ENCODE measurements at regions not wholly inside any gene's neighbourhood (a gene's known extent, or its start where the extent isn't known, plus 50 kb on each side); places are given as distances from the start of the nearest gene placed in this dataset.

GRCh38 chr7:68858497-68858896 is 739.8 kb upstream of the AUTS2 start:
- CTCF ChIA-PET, result no interaction called here
- peaks cover 6 to 11% (median 8%) of the 10 kb centered on the region in 3 donors for H3K9me3 Mint-ChIP-seq
- no peaks in the 10 kb centered on the region for H3K27me3 Mint-ChIP-seq
- ATAC-seq (replicated peaks in 1 of 4), result no peak
- no peaks in the 10 kb centered on the region for H3K4me1 Mint-ChIP-seq
- no peak overlapping the region for H3K4me3 Mint-ChIP-seq
- POLR2A ChIA-PET, result no interaction called here
- DNase-seq, result no peak
- H3K9me3 ChIP-seq, result no peaks in the 10 kb centered on the region
- H3K27ac Mint-ChIP-seq, result no peak overlapping the region
- no peaks in the 10 kb centered on the region for H3K36me3 ChIP-seq (ENCODE audit: control insufficient read depth in 2 of 2, extremely low read depth in 1 of 2, insufficient read depth in 1 of 2, low read length in 1 of 2)
- H3K4me3 ChIP-seq (ENCODE audit: control insufficient read depth in 1 of 2, extremely low read depth in 1 of 2, low read length in 1 of 2), result no peak overlapping the region
- H3K27ac ChIP-seq (ENCODE audit: low read length), result no peak overlapping the region
- H3K4me1 ChIP-seq (ENCODE audit: control insufficient read depth in 1 of 2, extremely low read depth in 1 of 2, insufficient read depth in 2 of 2, low read length in 2 of 2), result no peaks in the 10 kb centered on the region
- WGBS (ENCODE audit: insufficient coverage), result no CpG with 5 or more reads among the region's 1 CpG
- no peaks in the 10 kb centered on the region for H3K27me3 ChIP-seq (replicated peaks in 1 of 2; ENCODE audit: control insufficient read depth in 2 of 2, extremely low read depth in 1 of 2, insufficient read depth in 2 of 2, low read length in 1 of 2)
- no peaks in the 10 kb centered on the region for H3K36me3 Mint-ChIP-seq

GRCh38 chr7:68861171-68861570 is 737.1 kb upstream of the AUTS2 start:
- ATAC-seq (replicated peaks in 1 of 4) (no peak), DNase-seq (no peak)
- Histone ChIP-seq H3K4me3 (ENCODE audit: control insufficient read depth in 1 of 2, extremely low read depth in 1 of 2, low read length in 1 of 2) (no peak overlapping the region), H3K4me1 (ENCODE audit: control insufficient read depth in 1 of 2, extremely low read depth in 1 of 2, insufficient read depth in 2 of 2, low read length in 2 of 2) (no peaks in the 10 kb centered on the region), H3K27me3 (replicated peaks in 1 of 2; ENCODE audit: control insufficient read depth in 2 of 2, extremely low read depth in 1 of 2, insufficient read depth in 2 of 2, low read length in 1 of 2) (no peaks in the 10 kb centered on the region), H3K9me3 (no peaks in the 10 kb centered on the region), H3K36me3 (ENCODE audit: control insufficient read depth in 2 of 2, extremely low read depth in 1 of 2, insufficient read depth in 1 of 2, low read length in 1 of 2) (no peaks in the 10 kb centered on the region), H3K27ac (ENCODE audit: low read length) (no peak overlapping the region)
- 81% methylated on average over 3 of the region's 7 CpGs for WGBS (ENCODE audit: insufficient coverage)
- Mint-ChIP-seq H3K27me3 (no peaks in the 10 kb centered on the region), H3K4me3 (no peak overlapping the region), H3K27ac (no peak overlapping the region), H3K36me3 (no peaks in the 10 kb centered on the region), H3K9me3 (peaks cover 4 to 14% (median 6%) of the 10 kb centered on the region in 3 donors), H3K4me1 (no peaks in the 10 kb centered on the region)
- ChIA-PET CTCF (no interaction called here), POLR2A (no interaction called here)

GRCh38 chr7:68862261-68862660 is 736.0 kb upstream of the AUTS2 start:
- Histone ChIP-seq H3K4me3 (ENCODE audit: control insufficient read depth in 1 of 2, extremely low read depth in 1 of 2, low read length in 1 of 2) (no peak overlapping the region), H3K27ac (ENCODE audit: low read length) (no peak overlapping the region), H3K9me3 (no peaks in the 10 kb centered on the region), H3K27me3 (replicated peaks in 1 of 2; ENCODE audit: control insufficient read depth in 2 of 2, extremely low read depth in 1 of 2, insufficient read depth in 2 of 2, low read length in 1 of 2) (no peaks in the 10 kb centered on the region), H3K36me3 (ENCODE audit: control insufficient read depth in 2 of 2, extremely low read depth in 1 of 2, insufficient read depth in 1 of 2, low read length in 1 of 2) (no peaks in the 10 kb centered on the region), H3K4me1 (ENCODE audit: control insufficient read depth in 1 of 2, extremely low read depth in 1 of 2, insufficient read depth in 2 of 2, low read length in 2 of 2) (no peaks in the 10 kb centered on the region)
- ATAC-seq (replicated peaks in 1 of 4) (no peak), DNase-seq (no peak)
- POLR2A ChIA-PET, result no interaction called here
- no peak overlapping the region for H3K27ac Mint-ChIP-seq
- WGBS (ENCODE audit: insufficient coverage), result 85% methylated on average over 3 of the region's 6 CpGs
- no peaks in the 10 kb centered on the region for H3K4me1 Mint-ChIP-seq
- H3K9me3 Mint-ChIP-seq, result peaks cover 6 to 14% (median 9%) of the 10 kb centered on the region in 3 donors
- H3K4me3 Mint-ChIP-seq, result no peak overlapping the region
- no peaks in the 10 kb centered on the region for H3K27me3 Mint-ChIP-seq
- CTCF ChIA-PET, result interaction anchor here in 1 of 2 donors (0.6 kb wide), 1 partner anchor 195 kb away, joined by 3 read pairs; no protein-coding TSS in a partner anchor
- no peaks in the 10 kb centered on the region for H3K36me3 Mint-ChIP-seq

GRCh38 chr7:68862736-68863135 is 735.5 kb upstream of the AUTS2 start:
- ChIA-PET POLR2A (no interaction called here), CTCF (interaction anchor here in 1 of 2 donors (0.6 kb wide), 1 partner anchor 195 kb away, joined by 3 read pairs; no protein-coding TSS in a partner anchor)
- H3K36me3 Mint-ChIP-seq, result no peaks in the 10 kb centered on the region

DNA sequence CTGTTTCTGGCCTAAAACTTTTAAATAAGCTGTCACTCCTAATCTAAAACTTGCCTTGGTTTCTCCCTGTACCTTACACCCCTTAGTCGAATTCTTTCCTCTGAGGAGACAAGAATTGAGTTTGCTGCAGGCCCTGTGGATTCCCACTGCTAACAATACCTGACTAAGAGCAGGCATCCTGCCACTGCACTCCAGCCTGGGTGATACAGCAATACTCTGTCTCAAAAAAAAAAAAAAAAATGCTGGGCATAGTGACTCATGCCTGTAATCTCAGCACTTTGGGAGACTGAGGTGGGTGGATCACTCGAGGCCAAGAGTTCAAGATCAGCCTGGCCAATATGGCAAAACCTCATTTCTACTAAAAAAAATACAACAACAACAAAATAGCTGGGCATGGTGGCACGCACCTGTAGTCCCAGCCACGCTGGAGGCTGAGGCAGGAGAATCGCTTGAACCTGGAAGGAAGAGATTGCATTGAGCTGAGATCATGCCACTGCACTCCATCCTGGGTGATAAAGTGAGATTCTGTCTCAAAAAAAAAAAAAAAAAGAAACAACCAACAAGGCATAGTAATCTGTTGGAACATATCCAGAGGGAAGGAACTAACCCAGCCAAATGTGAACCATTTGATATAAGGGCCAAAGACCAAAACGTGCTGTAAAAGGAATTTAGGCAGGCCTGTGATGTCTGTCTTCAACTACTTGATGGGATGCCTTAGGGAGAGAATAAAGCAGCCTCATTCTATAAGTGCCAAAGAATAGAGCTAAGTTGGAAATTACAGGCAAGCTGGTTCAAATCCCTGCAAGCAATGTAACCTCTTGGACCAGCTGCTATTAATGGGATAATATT is 732.7 kb upstream of the AUTS2 start:
- CTCF ChIA-PET, result interaction anchor here (0.7 kb wide), 2 partner anchors 573 to 906 kb away, joined by 3 to 4 read pairs; no protein-coding TSS in a partner anchor
- Mint-ChIP-seq H3K9me3 (peaks cover 9 to 21% (median 14%) of the 10 kb centered on the region in 3 donors), H3K27me3 (no peaks in the 10 kb centered on the region), H3K4me3 (no peak overlapping the region), H3K4me1 (no peaks in the 10 kb centered on the region), H3K36me3 (no peaks in the 10 kb centered on the region), H3K27ac (no peak overlapping the region)
- Histone ChIP-seq H3K27me3 (replicated peaks in 1 of 2; ENCODE audit: control insufficient read depth in 2 of 2, extremely low read depth in 1 of 2, insufficient read depth in 2 of 2, low read length in 1 of 2) (no peaks in the 10 kb centered on the region), H3K9me3 (no peaks in the 10 kb centered on the region), H3K36me3 (ENCODE audit: control insufficient read depth in 2 of 2, extremely low read depth in 1 of 2, insufficient read depth in 1 of 2, low read length in 1 of 2) (no peaks in the 10 kb centered on the region), H3K4me1 (ENCODE audit: control insufficient read depth in 1 of 2, extremely low read depth in 1 of 2, insufficient read depth in 2 of 2, low read length in 2 of 2) (no peaks in the 10 kb centered on the region), H3K4me3 (ENCODE audit: control insufficient read depth in 1 of 2, extremely low read depth in 1 of 2, low read length in 1 of 2) (no peak overlapping the region), H3K27ac (ENCODE audit: low read length) (no peak overlapping the region)
- WGBS (ENCODE audit: insufficient coverage), result 45% methylated on average over 1 of the region's 6 CpGs
- POLR2A ChIA-PET, result no interaction called here
- DNase-seq (no peak), ATAC-seq (replicated peaks in 1 of 4) (no peak)

More at GRCh38 chr7:68862736-68863135, 735.5 kb upstream of the AUTS2 start:
- H3K27ac Mint-ChIP-seq, result no peak overlapping the region
- no peaks in the 10 kb centered on the region for H3K9me3 ChIP-seq
- DNase-seq (no peak), ATAC-seq (replicated peaks in 1 of 4) (no peak)
- H3K4me1 Mint-ChIP-seq, result no peaks in the 10 kb centered on the region
- peaks cover 6 to 14% (median 9%) of the 10 kb centered on the region in 3 donors for H3K9me3 Mint-ChIP-seq
- no peak overlapping the region for H3K27ac ChIP-seq (ENCODE audit: low read length)
- H3K36me3 ChIP-seq (ENCODE audit: control insufficient read depth in 2 of 2, extremely low read depth in 1 of 2, insufficient read depth in 1 of 2, low read length in 1 of 2), result no peaks in the 10 kb centered on the region
- H3K27me3 ChIP-seq (replicated peaks in 1 of 2; ENCODE audit: control insufficient read depth in 2 of 2, extremely low read depth in 1 of 2, insufficient read depth in 2 of 2, low read length in 1 of 2), result no peaks in the 10 kb centered on the region
- 90% methylated on average over 2 of the region's 4 CpGs for WGBS (ENCODE audit: insufficient coverage)
- H3K27me3 Mint-ChIP-seq, result no peaks in the 10 kb centered on the region
- H3K4me3 ChIP-seq (ENCODE audit: control insufficient read depth in 1 of 2, extremely low read depth in 1 of 2, low read length in 1 of 2), result no peak overlapping the region
- no peak overlapping the region for H3K4me3 Mint-ChIP-seq
- no peaks in the 10 kb centered on the region for H3K4me1 ChIP-seq (ENCODE audit: control insufficient read depth in 1 of 2, extremely low read depth in 1 of 2, insufficient read depth in 2 of 2, low read length in 2 of 2)

DNA sequence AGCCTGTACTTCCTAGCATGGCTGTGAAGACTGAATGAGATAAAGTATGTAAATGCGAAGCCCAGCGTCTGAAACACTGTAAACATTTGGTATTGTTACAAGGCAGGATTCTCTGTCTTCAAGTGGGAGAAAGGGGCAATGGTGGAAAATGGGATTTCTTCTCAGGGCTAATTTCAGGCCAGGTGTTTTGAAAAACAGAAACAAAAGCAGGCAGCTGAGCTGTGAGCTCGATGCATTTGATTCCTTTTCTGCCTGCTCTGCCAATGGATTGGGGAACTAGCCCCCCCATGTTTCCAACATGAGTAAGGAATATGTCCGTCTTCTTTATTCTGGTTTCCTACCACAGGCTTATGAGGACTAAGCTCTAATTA is 732.1 kb upstream of the AUTS2 start:
- H3K9me3 Mint-ChIP-seq, result peaks cover 9 to 21% (median 14%) of the 10 kb centered on the region in 3 donors
- ATAC-seq (replicated peaks in 1 of 4), result no peak
- CTCF ChIA-PET, result interaction anchor here in 1 of 2 donors (0.7 kb wide), 1 partner anchor 907 kb away, joined by 3 read pairs; no protein-coding TSS in a partner anchor

More for the DNA sequence above, 732.1 kb upstream of the AUTS2 start:
- WGBS (ENCODE audit: insufficient coverage), result 96% methylated on average over 2 of the region's 4 CpGs
- H3K27ac ChIP-seq (ENCODE audit: low read length), result no peak overlapping the region
- H3K4me3 ChIP-seq (ENCODE audit: control insufficient read depth in 1 of 2, extremely low read depth in 1 of 2, low read length in 1 of 2), result no peak overlapping the region
- Mint-ChIP-seq H3K27me3 (no peaks in the 10 kb centered on the region), H3K4me3 (no peak overlapping the region), H3K27ac (no peak overlapping the region), H3K36me3 (no peaks in the 10 kb centered on the region), H3K4me1 (no peaks in the 10 kb centered on the region)
- no peaks in the 10 kb centered on the region for H3K4me1 ChIP-seq (ENCODE audit: control insufficient read depth in 1 of 2, extremely low read depth in 1 of 2, insufficient read depth in 2 of 2, low read length in 2 of 2)
- no peak for DNase-seq
- no peaks in the 10 kb centered on the region for H3K36me3 ChIP-seq (ENCODE audit: control insufficient read depth in 2 of 2, extremely low read depth in 1 of 2, insufficient read depth in 1 of 2, low read length in 1 of 2)
- no peaks in the 10 kb centered on the region for H3K27me3 ChIP-seq (replicated peaks in 1 of 2; ENCODE audit: control insufficient read depth in 2 of 2, extremely low read depth in 1 of 2, insufficient read depth in 2 of 2, low read length in 1 of 2)
- no peaks in the 10 kb centered on the region for H3K9me3 ChIP-seq
- POLR2A ChIA-PET, result no interaction called here
